GM18520 (cell line): ENCODE measurements at regions not wholly inside any gene's neighbourhood (a gene's known extent, or its start where the extent isn't known, plus 50 kb on each side); places are given as distances from the start of the nearest gene placed in this dataset.

ENCODE experiments used
- ATAC-seq: cut with Tn5 transposase; IDR thresholded peaks from one replicate; pipeline ENCODE4 v1.9.1; 2021; ENCODE audit not compliant: unreplicated experiment

DNA sequence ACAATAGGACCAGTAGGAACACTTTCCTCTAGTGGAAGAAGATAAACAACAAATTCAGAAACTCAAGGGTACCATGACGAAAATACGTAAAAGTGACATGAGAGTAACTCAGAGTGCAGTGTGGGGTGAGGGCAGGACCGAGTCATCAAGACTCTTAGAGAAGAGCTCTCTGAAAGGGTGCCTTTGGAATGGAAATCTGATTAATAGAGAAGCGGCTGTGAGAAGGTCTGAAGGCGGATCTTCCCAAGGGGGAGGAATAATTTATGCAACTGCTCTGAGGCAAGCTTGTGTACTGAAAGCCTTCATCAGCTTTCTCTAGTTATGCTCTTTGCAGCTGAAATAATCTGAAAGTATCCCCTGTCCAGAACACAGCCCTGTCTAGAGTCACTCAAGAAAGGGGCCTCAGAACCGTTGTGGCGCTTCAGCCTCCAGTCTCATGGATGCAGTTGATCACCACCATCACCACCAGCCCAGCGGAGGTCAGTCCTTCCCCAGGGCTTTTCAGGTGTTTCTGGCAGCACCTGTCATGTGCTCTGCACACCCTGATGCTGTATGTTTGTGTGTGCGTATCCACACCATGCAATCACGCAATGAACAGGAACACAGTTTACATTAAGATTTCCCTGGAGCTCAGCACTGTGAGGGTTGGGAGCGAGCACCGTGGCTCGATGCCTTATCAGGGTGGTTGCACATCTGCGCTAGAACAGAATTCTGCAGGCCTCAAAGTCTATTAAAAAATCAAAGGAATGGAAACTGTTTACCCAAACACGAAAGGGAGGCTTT lies 396.5 kb downstream of the SMOC2 start:
- no peak for ATAC-seq

DNA sequence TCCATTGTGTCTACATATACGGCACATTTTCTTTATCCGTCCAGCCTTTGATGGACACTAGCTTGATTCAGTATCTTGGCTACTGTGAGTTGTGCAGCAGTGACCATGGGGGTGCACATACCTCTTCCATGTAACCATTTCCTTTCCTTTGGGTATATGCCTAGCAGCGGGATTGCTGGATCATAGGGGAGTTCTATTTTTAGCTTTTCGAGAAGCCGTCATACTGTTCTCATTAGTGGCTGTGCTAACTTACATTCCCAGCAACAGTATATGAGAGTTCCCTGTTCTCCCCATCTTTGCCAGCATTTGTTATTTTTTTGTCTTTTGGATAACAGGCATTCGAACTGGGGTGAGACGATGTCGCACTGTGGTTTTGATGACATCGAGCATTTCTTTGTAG lies 395.0 kb downstream of the SMOC2 start:
- ATAC-seq = no peak

DNA sequence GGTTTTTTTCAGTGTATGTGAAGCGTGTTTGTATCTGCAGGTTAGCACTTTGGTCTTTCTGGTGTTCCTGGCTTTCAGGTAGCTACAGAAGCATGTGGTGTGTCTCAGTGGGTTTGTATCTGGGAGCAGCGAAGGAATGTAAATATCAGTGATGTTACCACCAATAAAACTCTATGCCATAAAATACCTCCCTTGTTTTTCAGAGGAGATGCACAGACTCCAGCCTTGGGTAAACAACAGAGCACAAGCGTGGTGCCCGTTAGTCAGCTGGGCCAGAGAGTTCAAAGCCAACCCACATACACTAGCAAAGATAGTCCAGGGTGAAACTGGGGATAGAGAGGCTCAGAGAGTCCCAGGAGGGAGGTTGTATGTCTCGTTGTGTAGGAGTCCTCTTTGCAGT lies 393.8 kb downstream of the SMOC2 start:
- ATAC-seq = no peak

DNA sequence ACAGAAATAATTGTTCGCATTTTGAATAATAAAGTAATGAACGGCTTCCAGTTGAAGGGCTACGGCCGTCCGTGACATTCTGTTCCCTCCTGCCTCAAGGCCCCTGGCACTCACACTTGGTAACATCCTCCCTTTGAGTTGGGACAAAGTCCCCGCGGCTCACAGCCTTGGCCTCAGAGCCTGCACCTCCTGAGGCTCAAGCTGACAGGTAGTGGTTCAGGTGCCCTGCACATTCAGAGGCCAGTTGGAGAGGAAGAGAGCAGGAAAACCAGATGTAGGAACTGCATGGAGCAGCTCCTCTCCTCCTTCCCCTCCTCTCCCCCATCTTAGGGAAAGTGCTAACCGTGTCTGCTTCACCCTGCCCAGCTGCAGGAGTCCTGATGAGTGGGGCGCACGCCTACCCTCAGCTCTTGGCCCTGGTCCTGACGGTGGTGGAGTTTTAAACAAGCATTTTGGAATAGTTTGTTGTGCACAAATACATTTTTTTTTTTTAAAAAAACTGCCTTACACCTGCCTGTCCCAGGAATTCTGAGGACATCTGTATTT lies 393.1 kb downstream of the SMOC2 start:
- ATAC-seq = no peak

DNA sequence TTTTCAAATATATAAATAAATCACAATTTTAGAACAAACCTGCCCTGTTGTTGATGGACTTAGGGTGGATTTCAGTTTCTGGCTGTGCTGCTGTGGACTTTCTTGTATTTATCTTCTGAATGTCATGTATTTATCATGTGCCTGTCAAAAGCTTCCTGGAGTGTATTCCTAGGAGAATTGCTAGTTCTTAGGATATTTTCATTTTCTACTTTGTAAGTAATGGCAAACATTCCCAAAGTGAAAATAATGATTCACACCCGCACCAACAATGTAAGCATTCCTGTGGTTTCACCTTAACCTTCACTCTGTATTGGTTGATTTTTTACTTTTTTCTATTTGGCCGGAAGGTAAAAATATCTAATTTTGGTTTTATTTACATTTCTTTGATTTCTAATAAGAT lies 387.8 kb downstream of the SMOC2 start:
- ATAC-seq = no peak

DNA sequence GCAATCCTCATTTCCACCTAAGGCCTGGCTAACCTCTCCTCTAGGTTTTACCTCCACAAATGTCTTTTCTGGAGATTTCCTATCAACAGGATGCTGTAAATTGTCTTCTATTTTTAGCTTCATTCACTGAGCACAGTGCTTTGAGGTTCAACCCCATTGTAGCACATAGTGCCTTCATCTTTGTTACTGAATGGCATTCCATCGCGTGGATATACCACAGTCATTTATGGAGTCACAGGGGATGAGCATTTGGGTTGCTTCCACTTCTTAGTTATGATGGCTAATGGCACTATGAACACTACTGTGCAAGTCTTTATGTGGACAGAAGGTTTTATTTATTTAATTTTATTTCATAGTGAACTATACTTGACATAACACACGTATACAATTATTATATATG lies 387.1 kb downstream of the SMOC2 start:
- no peak for ATAC-seq

DNA sequence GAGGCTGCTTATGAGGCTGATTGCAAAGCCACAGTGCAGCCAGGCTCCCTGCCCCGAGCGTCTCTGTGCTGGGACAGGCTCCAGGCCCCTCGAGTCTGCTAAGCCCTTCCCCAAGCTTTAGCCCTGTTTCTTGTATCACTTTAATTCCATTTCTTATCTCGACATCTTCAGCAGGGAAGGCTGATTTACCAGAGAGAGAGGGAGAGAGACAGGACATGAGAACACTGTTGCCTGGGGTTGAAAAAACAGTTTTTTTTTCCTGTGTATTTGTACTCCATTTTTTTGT lies 386.5 kb downstream of the SMOC2 start:
- no peak for ATAC-seq

DNA sequence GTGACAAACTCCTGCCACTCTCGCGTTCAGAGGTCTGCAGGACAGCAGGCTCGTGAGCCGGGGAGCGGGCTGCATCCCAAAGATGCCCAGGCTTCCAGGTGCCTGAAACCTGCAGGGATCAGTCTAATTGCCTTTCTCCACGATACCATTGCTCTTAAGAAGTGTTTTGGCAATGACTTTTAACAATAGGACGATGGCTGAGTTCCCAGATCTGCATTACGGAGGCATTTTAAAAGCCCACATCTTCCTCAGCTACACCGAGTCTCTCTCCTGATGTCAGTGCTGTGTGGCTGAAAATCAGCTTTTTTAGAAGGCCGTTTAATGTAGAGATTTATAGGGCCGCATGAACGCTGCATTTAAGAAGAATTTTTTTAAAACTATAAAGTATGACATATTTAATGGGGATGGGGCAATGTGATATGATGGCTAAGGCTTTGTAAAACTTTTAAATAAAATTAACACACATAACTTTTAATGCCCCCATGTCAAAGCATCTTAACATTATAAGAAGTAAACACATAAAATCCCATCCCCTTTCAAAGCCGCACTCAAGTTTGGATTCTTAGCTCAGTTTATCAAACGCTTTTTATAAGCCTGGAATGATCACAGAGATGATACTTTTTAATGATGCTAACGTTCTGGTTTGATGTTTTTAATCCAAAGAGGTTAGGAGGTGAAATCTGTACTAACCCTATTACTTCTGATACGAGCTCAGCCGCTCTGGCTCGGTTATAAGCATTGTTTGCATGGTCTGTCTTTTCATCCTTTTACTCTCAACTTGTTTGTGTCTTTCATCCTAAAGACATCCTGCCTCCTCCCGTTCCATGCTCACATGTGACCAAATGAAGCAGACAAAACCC lies 386.0 kb downstream of the SMOC2 start:
- ATAC-seq = no peak

DNA sequence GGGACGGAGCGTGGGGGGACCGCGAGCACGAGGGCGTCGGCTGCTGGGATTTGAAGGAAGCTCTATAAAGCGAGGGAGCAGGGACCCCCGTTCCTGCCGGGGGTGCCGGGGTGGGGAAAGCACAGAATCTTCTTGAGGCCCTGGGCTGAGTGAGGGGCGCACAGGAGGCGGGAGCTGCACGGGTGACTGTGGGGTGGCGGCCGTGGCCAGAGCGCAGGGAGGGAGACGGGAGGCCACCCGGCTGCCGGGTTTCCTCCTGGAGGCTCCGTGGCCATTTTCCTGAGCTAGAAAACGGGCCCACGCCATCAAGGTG lies 385.1 kb downstream of the SMOC2 start:
- ATAC-seq = no peak

DNA sequence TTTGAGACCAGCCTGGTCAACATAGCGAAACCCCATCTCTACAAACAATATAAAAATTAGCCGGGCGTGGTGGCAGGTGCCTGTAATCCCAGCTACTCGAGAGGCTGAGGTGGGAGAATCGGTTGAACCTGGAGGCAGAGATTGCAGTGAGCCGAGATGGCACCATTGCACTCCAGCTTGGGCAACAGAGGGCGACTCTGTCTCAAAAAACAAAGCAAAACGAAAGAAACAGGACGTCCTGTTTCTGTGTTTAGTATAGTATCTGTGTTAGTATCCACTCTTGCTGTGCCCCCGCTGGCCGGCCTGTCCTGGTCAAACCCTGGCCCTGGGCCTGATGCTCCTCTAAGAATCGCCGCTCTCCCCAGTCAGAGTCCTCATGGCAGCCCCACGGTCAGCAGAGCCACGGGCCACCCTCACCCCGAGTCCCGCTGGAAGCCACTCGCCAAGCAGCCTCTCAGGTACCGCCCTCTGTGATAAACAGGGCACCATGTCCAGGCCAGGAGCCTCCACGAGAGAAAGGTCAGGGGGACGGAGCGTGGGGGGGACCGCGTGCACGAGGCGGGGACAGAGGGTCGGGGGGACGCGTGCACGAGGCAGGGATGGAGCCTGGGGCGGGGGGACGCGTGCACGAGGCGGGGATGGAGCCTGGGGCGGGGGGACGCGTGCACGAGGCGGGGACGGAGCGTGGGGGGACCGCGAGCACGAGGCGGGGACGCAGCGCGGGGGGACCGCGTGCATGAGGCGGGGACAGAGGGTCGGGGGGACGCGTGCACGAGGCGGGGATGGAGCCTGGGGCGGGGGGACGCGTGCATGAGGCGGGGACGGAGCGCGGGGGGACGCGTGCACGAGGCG lies 384.5 kb downstream of the SMOC2 start:
- no peak for ATAC-seq

DNA sequence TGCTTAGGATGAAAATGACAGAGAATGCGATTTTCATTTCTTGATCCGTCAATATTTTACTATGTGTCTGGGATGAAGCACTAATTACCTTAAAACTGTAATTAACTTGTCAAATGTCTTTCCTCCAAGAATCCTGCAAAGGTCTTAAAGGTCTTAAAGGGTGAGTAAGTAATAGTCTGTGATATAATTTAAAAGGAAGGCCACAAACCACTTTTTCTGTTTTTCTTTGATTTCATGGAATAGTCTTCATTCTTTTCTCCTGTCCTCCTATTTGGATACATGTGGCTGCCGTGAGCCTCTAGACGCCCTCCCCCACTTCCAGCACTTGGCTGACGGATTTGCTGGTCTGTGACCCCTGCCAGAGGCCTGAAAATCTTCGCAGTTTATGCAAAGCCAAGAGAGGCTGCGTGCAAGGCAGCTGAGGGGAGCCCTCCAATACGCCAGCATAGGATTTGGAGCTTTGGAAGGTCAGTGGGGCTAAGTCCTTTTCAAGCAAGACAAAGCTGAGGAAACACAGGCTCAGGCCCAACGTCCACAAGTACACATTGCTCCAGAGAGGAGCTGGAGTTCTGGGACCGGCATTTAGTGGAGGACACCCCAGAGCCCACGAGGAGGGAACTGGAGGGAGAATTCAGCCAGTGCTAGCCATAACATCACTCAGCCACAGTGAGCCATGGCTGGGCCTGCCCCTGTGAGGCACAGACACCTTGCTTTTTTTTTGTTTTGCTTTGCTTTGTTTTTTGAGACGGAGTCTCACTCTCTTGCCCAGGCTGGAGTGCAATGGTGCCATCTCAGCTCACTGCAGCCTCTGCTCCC lies 382.6 kb downstream of the SMOC2 start:
- ATAC-seq = no peak

DNA sequence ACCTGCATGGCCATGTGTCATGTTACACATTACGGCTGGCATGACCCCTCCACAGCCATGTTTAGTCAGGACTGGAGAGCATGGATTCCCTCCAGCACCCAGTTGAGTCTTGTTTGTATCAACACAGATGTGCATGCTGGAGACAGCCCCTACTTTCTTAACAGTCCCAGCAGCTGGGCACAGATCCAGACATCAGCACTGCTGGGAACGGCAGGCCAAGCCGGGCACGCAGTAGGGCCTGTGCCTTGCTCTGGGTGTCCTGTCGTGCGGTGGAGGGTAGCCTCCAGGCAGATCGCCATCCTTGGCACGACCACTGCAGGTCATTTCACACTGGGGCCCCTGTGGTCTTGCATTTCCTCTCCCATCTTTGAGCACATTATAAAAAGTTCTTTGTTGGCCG lies 381.4 kb downstream of the SMOC2 start:
- ATAC-seq = no peak

DNA sequence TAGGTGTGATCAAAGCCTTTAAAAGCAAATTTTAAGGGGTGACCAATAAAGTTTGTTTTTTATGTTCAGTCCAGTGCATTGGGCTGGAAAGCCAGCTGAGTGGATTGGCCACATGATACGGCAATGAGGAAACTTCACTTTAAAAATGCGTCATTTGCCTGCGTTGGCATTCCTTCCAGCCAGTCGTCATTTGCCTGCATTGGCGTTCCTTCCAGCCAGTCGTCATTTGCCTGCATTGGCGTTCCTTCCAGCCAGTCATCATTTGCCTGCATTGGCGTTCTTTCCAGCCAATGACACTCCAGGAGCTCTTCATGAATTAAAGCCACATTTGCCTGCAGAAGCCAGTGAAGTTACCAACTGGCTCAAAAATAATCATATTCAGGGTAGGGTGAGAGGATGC lies 378.6 kb downstream of the SMOC2 start:
- no peak for ATAC-seq

DNA sequence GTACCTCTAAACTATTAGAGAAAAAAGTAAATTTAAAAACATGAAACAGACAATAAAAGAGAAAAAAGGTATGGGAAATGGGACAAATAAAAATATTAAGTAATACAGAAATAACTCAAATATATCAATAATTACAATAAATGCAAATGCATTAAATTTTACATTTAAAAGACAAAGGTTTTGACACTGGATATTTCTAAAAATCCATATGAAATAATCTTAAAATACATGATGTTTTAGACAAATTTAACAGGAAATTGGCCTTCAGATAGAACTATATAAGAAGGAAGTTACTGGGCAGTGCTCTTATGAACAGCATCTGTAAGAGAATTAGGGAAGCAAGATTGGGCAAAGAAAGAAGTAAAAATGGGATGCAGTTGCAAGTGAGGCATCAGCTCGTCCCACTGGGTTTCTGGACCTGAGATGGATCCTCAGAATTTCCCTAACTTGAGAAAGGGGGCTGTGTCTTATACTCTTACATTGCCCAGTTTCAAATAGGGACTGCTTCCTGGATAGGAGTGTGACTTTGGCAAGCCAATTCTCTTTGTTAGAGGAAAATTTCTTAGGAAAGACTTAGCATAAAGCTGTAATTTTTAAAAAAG lies 376.7 kb downstream of the SMOC2 start:
- no peak for ATAC-seq

DNA sequence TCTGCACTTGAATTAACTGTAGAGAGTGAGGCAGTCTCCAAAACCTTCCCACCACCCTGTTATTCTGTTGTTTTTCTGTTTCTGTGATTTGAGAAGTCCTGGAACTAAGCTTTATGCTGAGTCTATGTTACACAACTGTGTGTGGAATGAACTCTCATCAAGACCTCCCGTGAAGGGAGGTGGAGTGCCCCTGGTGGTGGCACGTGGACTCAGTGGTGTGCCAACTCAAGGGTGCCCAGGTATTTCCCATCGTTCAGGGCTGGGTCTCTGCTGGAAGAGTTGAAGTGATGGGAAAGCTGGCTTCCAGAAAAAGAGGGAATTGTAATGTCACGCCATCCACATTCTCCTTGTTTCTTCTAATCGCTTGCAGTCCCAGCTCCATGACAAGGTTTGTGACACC lies 374.2 kb downstream of the SMOC2 start:
- ATAC-seq = no peak

DNA sequence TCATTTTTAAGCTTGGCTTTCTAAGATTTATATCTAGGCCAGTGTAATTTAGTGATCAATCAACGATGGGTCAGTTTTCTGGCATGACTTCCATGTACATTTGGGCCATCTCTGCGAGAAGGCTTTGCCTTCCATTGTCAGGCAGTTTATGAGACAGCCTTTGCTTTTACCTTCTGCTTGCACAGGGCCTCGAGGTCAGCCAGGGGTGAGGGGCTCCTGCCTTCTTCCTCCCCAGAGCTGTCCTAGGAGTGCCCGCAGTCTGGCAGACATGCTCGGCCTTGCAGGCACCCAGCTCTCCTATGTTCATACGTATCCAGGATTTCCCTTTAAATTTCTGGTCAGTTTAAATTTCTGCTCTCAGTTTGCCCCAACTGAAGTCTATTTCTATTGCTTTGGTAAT lies 367.2 kb downstream of the SMOC2 start:
- ATAC-seq = no peak

DNA sequence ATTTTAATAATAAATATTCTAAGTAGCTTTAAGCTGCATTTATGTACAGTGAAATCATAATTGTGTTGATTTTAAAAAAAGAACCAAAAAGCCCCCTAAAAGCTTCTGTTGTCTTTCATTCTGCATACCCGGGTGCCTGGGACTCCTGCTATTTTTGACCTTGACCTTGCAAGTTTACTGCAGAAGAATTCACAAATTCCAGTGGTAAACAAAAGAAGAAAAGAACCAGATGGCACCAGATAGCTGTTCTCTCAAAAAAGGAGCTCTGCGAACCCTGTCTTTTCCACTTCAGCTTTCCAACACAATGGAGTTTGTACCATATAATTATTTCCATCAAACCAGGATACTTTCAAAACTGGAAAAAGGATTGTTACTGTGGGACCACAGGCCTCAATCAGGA lies 363.3 kb downstream of the SMOC2 start:
- no peak for ATAC-seq

DNA sequence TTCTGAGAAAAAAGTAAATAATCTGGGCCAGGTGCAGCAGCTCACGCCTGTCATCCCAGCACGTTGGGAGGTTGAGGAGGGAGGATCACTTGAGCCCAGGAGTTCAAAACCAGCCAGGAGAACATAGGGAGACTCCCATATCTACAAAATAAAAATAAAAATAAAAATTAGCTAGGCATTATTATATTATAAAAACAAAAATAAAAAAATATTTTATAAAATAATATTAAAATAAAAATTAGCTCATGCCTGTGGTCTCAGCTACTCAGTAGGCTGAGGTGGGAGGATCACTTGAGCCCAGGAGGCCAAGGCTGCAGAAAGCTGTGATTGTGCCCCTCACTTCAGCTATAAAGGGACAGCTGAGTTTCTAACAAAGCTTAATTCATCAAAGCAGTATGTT lies 362.9 kb downstream of the SMOC2 start:
- no peak for ATAC-seq

DNA sequence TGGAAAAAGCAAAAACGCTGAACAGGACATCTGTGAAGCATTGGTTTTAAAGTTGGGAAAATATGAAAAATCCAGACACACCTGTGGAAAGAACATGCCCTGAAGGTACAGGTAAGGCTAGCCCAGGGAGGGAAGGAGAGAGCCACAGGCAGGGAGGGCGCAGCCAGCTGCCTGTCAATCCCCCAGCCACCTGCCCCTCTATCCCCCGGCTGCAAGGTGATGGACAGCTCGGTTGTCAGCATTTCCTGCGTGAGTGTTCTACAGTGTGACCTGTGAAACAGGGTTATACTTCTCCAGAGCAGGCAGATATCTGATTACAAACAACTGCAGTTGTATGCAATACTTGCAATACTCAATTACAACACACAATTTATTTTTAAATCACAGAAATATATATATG lies 358.1 kb downstream of the SMOC2 start:
- no peak for ATAC-seq

DNA sequence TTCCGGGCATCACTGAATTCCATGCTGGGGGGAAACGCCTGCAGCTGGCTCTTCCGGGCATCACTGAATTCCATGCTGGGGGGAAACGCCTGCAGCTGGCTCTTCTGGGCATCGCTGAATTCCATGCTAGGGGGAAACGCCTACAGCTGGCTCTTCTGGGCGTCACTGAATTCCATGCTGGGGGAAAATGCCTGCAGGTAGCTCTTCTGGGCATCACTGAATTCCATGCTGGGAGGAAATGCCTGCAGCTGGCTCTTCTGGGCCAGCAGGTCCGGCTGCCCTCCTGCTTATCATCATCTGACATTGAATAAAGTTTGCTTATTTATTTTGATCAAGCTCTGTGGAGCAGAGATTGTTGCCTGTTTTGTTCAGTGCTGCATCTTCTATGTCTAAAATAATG lies 355.1 kb downstream of the SMOC2 start:
- ATAC-seq = no peak
